Peyer's patch (tissue), 4 donors: ENCODE measurements at regions not wholly inside any gene's neighbourhood (a gene's known extent, or its start where the extent isn't known, plus 50 kb on each side); places are given as distances from the start of the nearest gene placed in this dataset.

Experiments used
- CTCF ChIP-seq, 6 experiments: fragments of 450-650 bp in 4 of 6; fragments of 200-600 bp in 2 of 6; sonication (generic) in 1 of 6; IDR thresholded peaks; one replicate each; pipeline ENCODE4 v1.5.1; 2017 to 2019; ENCODE audit warnings: antibody characterized with exemption in 6 of 6, mild to moderate bottlenecking in 3 of 6, moderate library complexity in 1 of 6
- POLR2A ChIP-seq, 2 donors: fragments of 450-650 bp; IDR thresholded peaks; one replicate each; pipeline ENCODE4 v1.5.1; 2017; ENCODE audit warnings: antibody characterized with exemption in 2 of 2, mild to moderate bottlenecking in 2 of 2, moderate library complexity in 2 of 2

- TF ChIP-seq CTCF (IDR thresholded peaks at IDR 0.05) (no peak), POLR2A (IDR thresholded peaks at IDR 0.05) (no peak)
These were observed 58.5 kb upstream of the SIPA1L2 start for GRCh38 chr1:232688398-232688797.
